Erythroblast (primary cell): ENCODE measurements at regions not wholly inside any gene's neighbourhood (a gene's known extent, or its start where the extent isn't known, plus 50 kb on each side); places are given as distances from the start of the nearest gene placed in this dataset.

Experiments used
- GATA1 ChIP-seq: IDR thresholded peaks from 2 replicates; pipeline ENCODE4 v1.6.1; 2011; ENCODE audit warnings: low read depth, mild to moderate bottlenecking, control low read depth, low read length, moderate library complexity
- POLR2A ChIP-seq: IDR thresholded peaks from 2 replicates; pipeline ENCODE4 v1.6.1; 2011; ENCODE audit warnings: mild to moderate bottlenecking, low read length

GRCh38 chr3:72248389-72248761 is 463.4 kb upstream of the PROK2 start:
- TF ChIP-seq POLR2A: no peak
- TF ChIP-seq GATA1: no peak
